Cerebellar nuclear complex (tissue), 1 donor: ENCODE measurements at regions not wholly inside any gene's neighbourhood (a gene's known extent, or its start where the extent isn't known, plus 50 kb on each side); places are given as distances from the start of the nearest gene placed in this dataset.

Experiments
- DNase-seq, 2 experiments: peaks; one replicate each; lab custom pipeline; 2025; lab: John Stamatoyannopoulos, UW

DNA sequence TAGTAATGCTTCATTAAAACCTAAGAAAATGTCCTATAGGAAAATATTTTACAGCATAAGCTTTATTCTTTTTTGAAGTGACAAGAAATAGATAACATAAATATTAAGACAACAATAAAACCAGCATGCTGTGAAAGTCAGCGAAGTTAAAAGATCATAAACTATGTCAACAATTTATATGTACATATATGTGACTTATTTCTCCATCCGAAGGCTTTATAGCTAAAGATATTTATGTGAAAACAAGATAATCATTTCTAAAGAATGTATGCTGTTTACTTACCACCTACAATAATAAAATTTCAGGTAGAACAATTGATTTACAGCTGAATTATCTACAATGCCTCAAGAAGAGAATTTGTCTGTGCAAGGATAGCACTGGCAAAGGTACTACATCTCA lies 283.4 kb downstream of the CRPPA start:
- no peak for DNase-seq

DNA sequence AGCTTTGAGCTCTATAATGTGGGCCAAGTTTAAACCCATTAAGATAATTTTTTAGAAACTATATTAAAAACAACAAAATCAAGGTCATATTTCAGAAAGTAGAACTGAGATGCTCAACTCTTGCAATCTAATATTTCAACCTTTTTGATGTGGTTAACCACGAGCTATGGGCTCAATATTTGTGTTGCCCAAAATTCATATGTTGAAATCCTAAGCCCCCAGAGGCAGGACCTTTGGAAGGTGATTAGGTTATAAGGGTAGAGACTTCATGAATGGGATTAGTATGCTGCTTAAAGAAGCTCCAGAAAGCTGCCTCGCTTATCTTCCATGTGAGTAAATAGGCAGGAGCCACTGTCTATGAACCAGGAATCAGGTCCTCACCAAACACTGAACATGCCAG lies 284.4 kb downstream of the CRPPA start:
- DNase-seq = no peak

DNA sequence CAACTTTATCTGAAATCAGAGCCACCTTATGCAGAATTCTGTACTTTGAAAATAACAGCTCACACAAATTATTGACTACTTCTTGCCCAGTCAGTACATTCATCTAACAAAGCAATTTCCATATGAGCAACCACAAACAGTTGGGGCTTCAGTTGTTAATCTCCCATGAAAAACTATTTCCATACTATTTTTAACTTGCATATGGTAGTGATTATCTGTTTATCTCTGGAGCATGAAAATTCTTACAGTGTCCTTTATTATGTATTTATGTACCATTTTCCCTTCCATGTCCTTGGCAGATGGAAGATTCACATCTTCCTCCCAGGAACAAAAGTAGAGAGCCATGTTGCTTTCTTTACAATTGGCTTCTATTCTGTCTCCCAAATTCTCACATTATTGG lies 285.7 kb downstream of the CRPPA start:
- DNase-seq = no peak

GRCh38 chr7:16130111-16131110 lies 290.9 kb downstream of the CRPPA start:
- no peak for DNase-seq

DNA sequence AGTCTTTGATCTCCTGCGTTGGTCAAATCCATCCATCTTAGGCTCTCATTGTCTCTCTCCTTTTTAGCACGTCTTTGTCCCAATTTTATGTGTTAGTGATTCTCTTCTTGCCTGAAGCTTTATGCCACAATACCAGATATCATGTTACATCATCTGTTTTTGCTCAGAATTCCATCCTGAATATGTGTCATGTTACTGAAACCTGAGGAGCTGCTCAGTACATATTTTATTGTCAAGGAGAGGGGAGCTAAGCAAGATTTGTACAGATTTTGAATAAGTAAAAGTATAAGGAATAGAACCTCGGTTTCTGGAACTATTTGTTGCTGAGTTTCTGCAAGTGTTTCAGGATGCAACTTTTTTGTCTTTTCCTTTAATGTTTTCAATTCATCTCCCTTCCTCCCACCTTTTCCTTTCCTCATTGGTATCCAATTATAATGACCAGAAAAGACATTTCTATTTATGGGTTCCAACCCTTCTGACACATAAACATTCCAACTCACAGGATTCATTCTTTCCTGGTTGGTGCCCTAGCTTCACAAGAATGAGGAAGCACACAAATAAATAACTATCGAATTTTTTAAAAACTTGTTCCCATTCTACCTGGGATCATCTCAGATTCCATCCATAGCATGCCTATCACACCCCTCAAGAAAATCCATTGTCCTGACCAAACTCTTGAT lies 291.8 kb downstream of the CRPPA start:
- DNase-seq = no peak

- DNase-seq = no peak
Measured at GRCh38 chr7:16123117-16123770, 298.1 kb downstream of the CRPPA start.

DNA sequence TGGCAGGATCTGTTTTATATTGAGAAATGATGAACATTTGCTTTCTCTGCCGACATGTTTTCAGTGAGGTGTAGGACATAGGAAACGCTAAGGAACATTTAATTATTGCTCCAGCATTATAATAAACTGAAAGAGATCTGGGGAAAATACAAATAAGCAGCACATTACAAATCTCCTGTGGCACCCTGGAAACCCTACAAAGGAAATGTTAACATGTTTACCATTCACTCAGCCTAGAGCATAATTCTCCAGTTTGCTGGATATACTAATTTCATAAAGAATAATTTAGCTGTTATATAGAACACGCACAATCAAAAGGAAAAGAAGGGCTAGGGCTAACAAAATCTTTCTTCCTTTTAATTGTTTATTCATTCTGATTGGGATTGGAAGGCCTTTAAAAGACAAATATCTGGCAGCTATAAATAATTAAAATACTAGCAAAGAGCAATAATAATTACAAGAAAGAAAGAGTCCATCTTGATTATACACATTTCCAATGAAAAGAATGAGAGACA lies 299.4 kb downstream of the CRPPA start:
- no peak for DNase-seq

DNA sequence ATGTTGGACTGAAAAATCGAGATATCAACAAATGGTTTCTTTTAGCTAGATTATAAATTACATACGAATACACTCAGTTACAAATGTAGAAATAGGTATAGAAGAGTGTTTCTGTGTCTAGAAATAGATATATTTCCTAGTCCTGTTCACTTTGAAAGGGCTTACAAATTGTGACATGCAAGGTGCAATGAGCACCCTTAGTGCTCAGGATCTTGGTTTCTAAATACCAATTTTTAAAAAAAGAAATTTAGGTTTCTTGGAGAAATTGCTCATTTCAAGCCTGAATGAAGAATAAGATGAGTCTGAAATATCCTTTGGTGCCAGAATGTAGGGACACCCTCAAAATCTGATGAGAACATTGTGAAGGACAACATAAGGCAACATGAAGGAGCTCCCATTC lies 306.0 kb downstream of the CRPPA start:
- DNase-seq = no peak

- no peak for DNase-seq
Measured at GRCh38 chr7:16114633-16115032, 306.7 kb downstream of the CRPPA start.

- DNase-seq = no peak
Measured at GRCh38 chr7:16114071-16114470, 307.3 kb downstream of the CRPPA start.

DNA sequence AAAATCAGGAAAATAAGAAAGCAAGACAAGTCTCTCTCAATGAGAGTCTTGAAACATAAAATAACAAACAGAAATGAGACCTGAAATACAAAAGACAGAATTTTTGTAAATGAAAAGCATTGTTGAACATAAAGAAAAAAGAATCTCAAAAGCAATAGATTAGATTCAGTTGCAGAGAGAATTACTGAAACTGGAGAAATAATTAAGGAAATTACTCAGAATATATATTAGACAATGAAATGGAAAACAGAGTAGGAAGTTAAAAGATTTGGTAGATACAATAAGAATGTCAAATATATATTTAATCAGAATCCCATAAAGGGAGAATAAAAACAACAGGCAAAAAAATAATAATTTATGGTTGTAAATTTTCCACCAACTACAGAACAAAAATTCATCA lies 308.3 kb downstream of the CRPPA start:
- no peak for DNase-seq

GRCh38 chr7:16106869-16107268 lies 314.5 kb downstream of the CRPPA start:
- no peak for DNase-seq

DNA sequence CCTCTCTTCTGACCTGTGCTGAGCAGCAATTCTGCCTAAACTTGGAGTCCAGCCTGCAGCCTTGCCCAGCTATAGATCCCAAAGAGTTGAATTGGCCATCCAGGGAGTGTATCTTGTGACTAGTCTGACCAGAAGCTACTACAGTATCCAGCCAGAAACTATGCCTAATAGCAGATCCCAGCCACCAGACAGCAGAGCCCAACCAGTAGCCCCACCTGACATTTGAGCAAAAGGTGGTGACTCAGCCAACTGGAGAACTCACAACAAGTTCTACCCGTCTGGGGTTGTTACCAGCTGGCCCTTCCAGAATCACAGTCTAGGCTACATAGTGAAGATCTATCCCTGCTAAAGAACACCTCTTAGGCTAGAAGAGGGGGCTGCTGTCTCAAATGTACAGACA lies 315.0 kb downstream of the CRPPA start:
- DNase-seq = no peak

DNA sequence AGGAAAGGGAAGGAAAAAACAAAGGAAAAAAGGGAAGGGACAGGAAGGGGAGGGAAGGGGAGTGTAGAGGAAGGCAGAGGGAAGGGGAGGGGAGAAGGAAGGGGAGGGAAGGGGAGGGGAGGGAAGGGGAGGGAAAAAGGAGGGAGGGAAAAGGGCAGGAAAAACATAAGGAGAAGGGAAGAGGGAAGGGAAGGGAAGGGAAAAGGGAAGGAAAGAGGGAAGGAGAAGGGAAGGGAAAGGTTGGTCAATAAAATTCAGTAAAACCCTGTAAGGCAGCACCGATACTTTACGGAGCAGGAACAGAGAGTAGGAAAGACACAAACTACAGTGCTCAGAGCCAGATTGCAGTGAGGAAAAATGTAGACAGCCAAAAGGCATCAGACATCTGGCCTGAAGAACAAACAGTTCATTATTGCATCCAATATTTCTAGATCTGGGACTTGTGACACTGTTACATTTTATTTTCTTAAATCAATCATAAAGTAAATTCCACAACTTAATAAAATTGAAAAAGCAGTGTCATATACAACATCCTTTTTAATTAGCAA lies 322.0 kb downstream of the CRPPA start:
- DNase-seq = no peak

- no peak for DNase-seq
Measured at GRCh38 chr7:16098585-16099179, 322.7 kb downstream of the CRPPA start.

GRCh38 chr7:16098058-16098457 lies 323.3 kb downstream of the CRPPA start:
- DNase-seq = no peak

GRCh38 chr7:16095171-16095950 lies 326.0 kb downstream of the CRPPA start:
- DNase-seq = no peak

DNA sequence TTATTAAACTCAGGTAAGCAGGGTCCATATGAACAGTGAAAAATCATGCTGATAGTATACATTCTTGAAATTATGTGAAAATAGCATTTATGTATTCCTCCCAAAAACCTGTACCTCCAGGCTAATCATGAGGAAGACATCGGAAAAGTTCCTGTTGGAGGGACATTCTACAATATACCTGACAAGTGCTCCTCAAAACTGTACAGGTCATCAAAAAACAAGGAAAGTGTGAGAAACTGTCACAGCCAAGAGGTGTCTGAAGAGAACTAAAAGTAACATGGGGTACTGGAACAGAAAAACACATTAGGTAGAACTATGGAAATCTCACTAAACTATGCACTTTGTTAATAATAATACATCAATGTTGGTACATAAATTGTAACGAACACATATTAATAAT lies 326.7 kb downstream of the CRPPA start:
- DNase-seq = no peak

GRCh38 chr7:16092711-16093110 lies 328.6 kb downstream of the CRPPA start:
- no peak for DNase-seq

- no peak for DNase-seq
Measured at GRCh38 chr7:16091701-16092310, 329.5 kb downstream of the CRPPA start.

DNA sequence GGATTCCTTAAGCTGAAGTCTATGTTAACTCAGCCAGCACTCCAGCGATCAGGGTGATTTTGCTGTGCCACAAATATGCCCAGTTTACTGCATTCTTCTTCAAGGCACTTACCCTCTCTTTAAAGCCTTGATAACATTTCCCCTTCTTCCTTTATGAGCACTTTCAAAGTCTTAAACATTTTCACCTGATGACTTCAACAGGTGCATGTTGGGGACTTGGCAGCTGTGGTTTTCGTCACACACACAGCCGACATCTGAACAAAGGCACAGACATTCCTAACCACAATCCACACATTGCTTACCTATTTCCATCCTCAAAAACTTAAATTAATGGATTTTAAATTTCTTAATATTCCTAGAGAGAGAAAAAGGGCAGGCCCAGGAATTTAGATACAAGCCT lies 331.5 kb downstream of the CRPPA start:
- no peak for DNase-seq
